HG03135 (cell line): ENCODE measurements at regions not wholly inside any gene's neighbourhood (a gene's known extent, or its start where the extent isn't known, plus 50 kb on each side); places are given as distances from the start of the nearest gene placed in this dataset.

Experiments used
- ATAC-seq: cut with Tn5 transposase; IDR thresholded peaks from one replicate; pipeline ENCODE4 v1.9.1; 2021; ENCODE audit warnings: mild to moderate bottlenecking, moderate library complexity; ENCODE audit not compliant: unreplicated experiment

- ATAC-seq, result no peak
Measured at GRCh38 chr9:129321286-129322021, 143.4 kb upstream of the IER5L start.

- peak; percentile 72 for ATAC-seq
Measured at GRCh38 chr9:129320575-129321285, 142.7 kb upstream of the IER5L start.

- no peak for ATAC-seq
Measured at GRCh38 chr9:129319938-129320481, 141.9 kb upstream of the IER5L start.

- no peak for ATAC-seq
Measured at GRCh38 chr9:129319076-129319937, 141.2 kb upstream of the IER5L start.

- no peak for ATAC-seq
Measured at GRCh38 chr9:129318121-129319075, 140.3 kb upstream of the IER5L start.

- no peak for ATAC-seq
Measured at GRCh38 chr9:129317179-129318011, 139.3 kb upstream of the IER5L start.

GRCh38 chr9:129316281-129317030 is 138.4 kb upstream of the IER5L start:
- ATAC-seq, result no peak

GRCh38 chr9:129313331-129313955 is 135.4 kb upstream of the IER5L start:
- ATAC-seq, result no peak

GRCh38 chr9:129312251-129313122 is 134.4 kb upstream of the IER5L start:
- ATAC-seq, result no peak

GRCh38 chr9:129311643-129312042 is 133.6 kb upstream of the IER5L start:
- ATAC-seq, result no peak

GRCh38 chr9:129310666-129311350 is 132.7 kb upstream of the IER5L start:
- ATAC-seq, result no peak

GRCh38 chr9:129309906-129310305 is 131.8 kb upstream of the IER5L start:
- no peak for ATAC-seq

- ATAC-seq, result no peak
Measured at GRCh38 chr9:129309041-129309430, 131.0 kb upstream of the IER5L start.

GRCh38 chr9:129307227-129307970 is 129.3 kb upstream of the IER5L start:
- no peak for ATAC-seq

- ATAC-seq, result no peak
Measured at GRCh38 chr9:129306318-129306973, 128.4 kb upstream of the IER5L start.
